ENCODE measurements at regions not wholly inside any gene's neighbourhood (a gene's known extent, or its start where the extent isn't known, plus 50 kb on each side); places are given as distances from the start of the nearest gene placed in this dataset.
A peak's percentile ranks its signal among the peaks of the same experiment; 100 is the strongest.

DNA sequence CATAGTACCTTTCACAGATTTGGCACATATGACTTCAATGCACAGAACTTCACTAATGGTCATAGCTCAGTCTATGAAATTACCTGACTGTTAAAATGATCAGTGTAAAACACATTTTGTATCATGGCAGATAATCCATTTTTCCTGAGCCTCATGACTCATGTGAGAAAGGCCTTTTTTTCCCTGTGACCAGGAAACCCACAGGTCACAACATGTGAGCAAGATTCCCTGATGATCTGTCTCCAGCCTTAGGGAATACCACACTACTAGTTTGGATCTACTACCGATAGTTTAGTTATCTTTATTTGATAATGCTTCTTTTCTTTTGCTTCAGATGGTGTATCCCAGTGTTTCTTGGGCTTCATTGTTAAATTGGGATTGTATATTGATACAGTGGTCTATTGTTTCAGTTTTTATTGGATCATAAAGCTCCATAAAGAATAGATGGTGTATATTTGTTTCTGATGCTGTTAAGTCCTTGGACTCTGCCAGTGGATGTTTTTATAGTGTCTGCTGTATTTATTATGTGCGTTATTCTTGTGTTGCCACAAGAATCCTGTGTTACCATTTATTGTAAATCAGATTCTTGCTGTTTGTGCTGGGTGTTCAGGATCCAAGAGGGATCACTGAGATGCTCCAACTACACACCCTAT lies 248.7 kb upstream of the PELI2 start:
- H3K4me1 ChIP-seq (ENCODE audit: control insufficient read depth in 5 of 5, insufficient read depth in 5 of 5, low read length in 5 of 5) = no peaks in the 10 kb centered on the region
- TF ChIP-seq, protein P1, sequence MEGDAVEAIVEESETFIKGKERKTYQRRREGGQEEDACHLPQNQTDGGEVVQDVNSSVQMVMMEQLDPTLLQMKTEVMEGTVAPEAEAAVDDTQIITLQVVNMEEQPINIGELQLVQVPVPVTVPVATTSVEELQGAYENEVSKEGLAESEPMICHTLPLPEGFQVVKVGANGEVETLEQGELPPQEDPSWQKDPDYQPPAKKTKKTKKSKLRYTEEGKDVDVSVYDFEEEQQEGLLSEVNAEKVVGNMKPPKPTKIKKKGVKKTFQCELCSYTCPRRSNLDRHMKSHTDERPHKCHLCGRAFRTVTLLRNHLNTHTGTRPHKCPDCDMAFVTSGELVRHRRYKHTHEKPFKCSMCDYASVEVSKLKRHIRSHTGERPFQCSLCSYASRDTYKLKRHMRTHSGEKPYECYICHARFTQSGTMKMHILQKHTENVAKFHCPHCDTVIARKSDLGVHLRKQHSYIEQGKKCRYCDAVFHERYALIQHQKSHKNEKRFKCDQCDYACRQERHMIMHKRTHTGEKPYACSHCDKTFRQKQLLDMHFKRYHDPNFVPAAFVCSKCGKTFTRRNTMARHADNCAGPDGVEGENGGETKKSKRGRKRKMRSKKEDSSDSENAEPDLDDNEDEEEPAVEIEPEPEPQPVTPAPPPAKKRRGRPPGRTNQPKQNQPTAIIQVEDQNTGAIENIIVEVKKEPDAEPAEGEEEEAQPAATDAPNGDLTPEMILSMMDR (IDR thresholded peaks at IDR 0.05; ENCODE audit: control extremely low read depth, extremely low read depth) = no peak
- H3K9ac ChIP-seq (ENCODE audit: insufficient read depth in 1 of 2, low read length in 2 of 2) = no peak overlapping the region
- no peaks in the 10 kb centered on the region for H3K27me3 ChIP-seq (ENCODE audit: control insufficient read depth in 3 of 3, insufficient read depth in 3 of 3, low read length in 2 of 3)
- ATAC-seq (ENCODE audit: insufficient read depth, low FRiP score) (no peak), DNase-seq (no peak)
- 69 to 91% methylated on average over 2 of the region's 2 CpGs for WGBS, 2 donors
- no peaks in the 10 kb centered on the region for H3K36me3 ChIP-seq (ENCODE audit: control insufficient read depth in 4 of 4, insufficient read depth in 4 of 4, low read length in 4 of 4)
- peaks cover 0 to 3% (median 0%) of the 10 kb centered on the region in 4 donors for H3K9me3 ChIP-seq (ENCODE audit: control insufficient read depth in 4 of 4, insufficient read depth in 3 of 4, low read length in 3 of 4)
- H3K4me3 ChIP-seq = no peak overlapping the region
- no peak overlapping the region for H3K27ac ChIP-seq (ENCODE audit: low read depth in 1 of 2, low read length in 1 of 2)

- Histone ChIP-seq H3K27ac (ENCODE audit: low read depth in 1 of 2, low read length in 1 of 2) (no peak overlapping the region), H3K4me3 (no peak overlapping the region), H3K9ac (ENCODE audit: insufficient read depth in 1 of 2, low read length in 2 of 2) (no peak overlapping the region), H3K27me3 (ENCODE audit: control insufficient read depth in 3 of 3, insufficient read depth in 3 of 3, low read length in 2 of 3) (peaks cover 0 to 4% (median 3%) of the 10 kb centered on the region in 3 donors), H3K36me3 (ENCODE audit: control insufficient read depth in 4 of 4, insufficient read depth in 4 of 4, low read length in 4 of 4) (no peaks in the 10 kb centered on the region), H3K4me1 (ENCODE audit: control insufficient read depth in 5 of 5, insufficient read depth in 5 of 5, low read length in 5 of 5) (no peaks in the 10 kb centered on the region), H3K9me3 (ENCODE audit: control insufficient read depth in 4 of 4, insufficient read depth in 3 of 4, low read length in 3 of 4) (no peaks in the 10 kb centered on the region)
- ATAC-seq (ENCODE audit: insufficient read depth, low FRiP score) (no peak), DNase-seq (peak in 2 of 3 donors; percentile 32 to 44)
- WGBS, 2 donors = 71 to 80% methylated on average over 9 of the region's 9 CpGs
- TF ChIP-seq, protein P1 (IDR thresholded peaks at IDR 0.05; ENCODE audit: control extremely low read depth, extremely low read depth) = no peak
These were observed 245.0 kb upstream of the PELI2 start for GRCh38 chr14:55873169-55873568.

- no peak overlapping the region for H3K9ac ChIP-seq (ENCODE audit: insufficient read depth in 1 of 2, low read length in 2 of 2)
- no peaks in the 10 kb centered on the region for H3K4me1 ChIP-seq (ENCODE audit: control insufficient read depth in 5 of 5, insufficient read depth in 5 of 5, low read length in 5 of 5)
- H3K27ac ChIP-seq (ENCODE audit: low read depth in 1 of 2, low read length in 1 of 2) = no peak overlapping the region
- TF ChIP-seq, protein P1 (IDR thresholded peaks at IDR 0.05; ENCODE audit: control extremely low read depth, extremely low read depth) = no peak
- peaks cover 0 to 4% (median 3%) of the 10 kb centered on the region in 3 donors for H3K27me3 ChIP-seq (ENCODE audit: control insufficient read depth in 3 of 3, insufficient read depth in 3 of 3, low read length in 2 of 3)
- H3K4me3 ChIP-seq = no peak overlapping the region
- H3K9me3 ChIP-seq (ENCODE audit: control insufficient read depth in 4 of 4, insufficient read depth in 3 of 4, low read length in 3 of 4) = no peaks in the 10 kb centered on the region
- DNase-seq (no peak), ATAC-seq (ENCODE audit: insufficient read depth, low FRiP score) (no peak)
- no peaks in the 10 kb centered on the region for H3K36me3 ChIP-seq (ENCODE audit: control insufficient read depth in 4 of 4, insufficient read depth in 4 of 4, low read length in 4 of 4)
- WGBS, 2 donors = 73 to 83% methylated on average over 10 of the region's 10 CpGs
These were observed 243.4 kb upstream of the PELI2 start for GRCh38 chr14:55874785-55875184.

GRCh38 chr14:55877942-55878341 lies 240.3 kb upstream of the PELI2 start:
- Histone ChIP-seq H3K27ac (ENCODE audit: low read depth in 1 of 2, low read length in 1 of 2) (no peak overlapping the region), H3K9me3 (ENCODE audit: control insufficient read depth in 4 of 4, insufficient read depth in 3 of 4, low read length in 3 of 4) (no peaks in the 10 kb centered on the region), H3K4me3 (no peak overlapping the region), H3K36me3 (ENCODE audit: control insufficient read depth in 4 of 4, insufficient read depth in 4 of 4, low read length in 4 of 4) (no peaks in the 10 kb centered on the region), H3K9ac (ENCODE audit: insufficient read depth in 1 of 2, low read length in 2 of 2) (no peak overlapping the region), H3K27me3 (ENCODE audit: control insufficient read depth in 3 of 3, insufficient read depth in 3 of 3, low read length in 2 of 3) (peaks cover 0 to 4% (median 3%) of the 10 kb centered on the region in 3 donors), H3K4me1 (ENCODE audit: control insufficient read depth in 5 of 5, insufficient read depth in 5 of 5, low read length in 5 of 5) (no peaks in the 10 kb centered on the region)
- ATAC-seq (ENCODE audit: insufficient read depth, low FRiP score) = no peak
- TF ChIP-seq, protein P1 (IDR thresholded peaks at IDR 0.05; ENCODE audit: control extremely low read depth, extremely low read depth) = no peak
- WGBS, 2 donors = 62 to 75% methylated on average over 7 of the region's 7 CpGs
- DNase-seq = no peak

Measured in lung (tissue), 11 donors.